Omental fat pad (tissue), 3 donors: ENCODE measurements at regions not wholly inside any gene's neighbourhood (a gene's known extent, or its start where the extent isn't known, plus 50 kb on each side); places are given as distances from the start of the nearest gene placed in this dataset.

Experiments used
- ATAC-seq: fragments of 150-250 bp; one replicate; pipeline ENCODE4 v1.9.1; 2016; ENCODE audit warnings: mild to moderate bottlenecking, moderate library complexity; ENCODE audit not compliant: low FRiP score
- DNase-seq: peaks from one replicate; pipeline ENCODE4 v3.0.0-alpha.2; 2019; ENCODE audit warnings: low spot score
- CTCF ChIP-seq, 3 donors: fragments of 450-650 bp; IDR thresholded peaks; one replicate each; pipeline ENCODE4 v1.5.1; 2016 to 2017; ENCODE audit warnings: antibody characterized with exemption in 3 of 3, mild to moderate bottlenecking in 3 of 3, moderate library complexity in 2 of 3

GRCh38 chr12:104858611-104859543, 99.2 kb downstream of the SLC41A2 start:
- DNase-seq (no peak), ATAC-seq (no peak)
- no peak for TF ChIP-seq CTCF (IDR thresholded peaks at IDR 0.05)

- ATAC-seq (no peak), DNase-seq (no peak)
- TF ChIP-seq CTCF (IDR thresholded peaks at IDR 0.05) = no peak
These were observed 101.6 kb downstream of the SLC41A2 start for GRCh38 chr12:104856531-104856930.

- DNase-seq (no peak), ATAC-seq (no peak)
- TF ChIP-seq CTCF (IDR thresholded peaks at IDR 0.05) = no peak
These were observed 102.5 kb downstream of the SLC41A2 start for GRCh38 chr12:104855599-104855998.

- DNase-seq (no peak), ATAC-seq (no peak)
- TF ChIP-seq CTCF (IDR thresholded peaks at IDR 0.05) = no peak
These were observed 105.2 kb downstream of the SLC41A2 start for GRCh38 chr12:104852896-104853295.

- ATAC-seq (no peak), DNase-seq (no peak)
- TF ChIP-seq CTCF (IDR thresholded peaks at IDR 0.05) = no peak
These were observed 106.0 kb downstream of the SLC41A2 start for GRCh38 chr12:104852102-104852501.

- ATAC-seq (no peak), DNase-seq (no peak)
- no peak for TF ChIP-seq CTCF (IDR thresholded peaks at IDR 0.05)
These were observed 107.3 kb downstream of the SLC41A2 start for GRCh38 chr12:104850781-104851180.
